ENCODE measurements at regions not wholly inside any gene's neighbourhood (a gene's known extent, or its start where the extent isn't known, plus 50 kb on each side); places are given as distances from the start of the nearest gene placed in this dataset.

GRCh38 chr6:21404577-21404976, 189.0 kb upstream of the SOX4 start:
- H3K79me2 ChIP-seq (ENCODE audit: control insufficient read depth, insufficient read depth, low read length), result no peaks in the 10 kb centered on the region
- no peaks in the 10 kb centered on the region for H4K20me1 ChIP-seq (ENCODE audit: control insufficient read depth, extremely low read depth, insufficient read depth, low read length)
- H3K4me1 ChIP-seq (ENCODE audit: control insufficient read depth, extremely low read depth, insufficient read depth, low read length), result no peaks in the 10 kb centered on the region
- no peaks in the 10 kb centered on the region for H3K36me3 ChIP-seq (ENCODE audit: control insufficient read depth, insufficient read depth, low read length)
- H3K9ac ChIP-seq (ENCODE audit: insufficient read depth, low read length), result no peak overlapping the region
- TF ChIP-seq EZH2 (IDR thresholded peaks at IDR 0.05; ENCODE audit: low read length, missing control alignments) (no peak), CTCF (conservative IDR thresholded peaks at IDR 0.05 in 1 of 2, IDR thresholded peaks at IDR 0.05 in 1 of 2; ENCODE audit: low read depth in 1 of 2, low read length in 2 of 2) (no peak)
- no peak overlapping the region for H3K27ac ChIP-seq (ENCODE audit: insufficient read depth, low read length)
- DNase-seq (ENCODE audit: low read depth in 2 of 2), result no peak
- H3K4me2 ChIP-seq (ENCODE audit: extremely low read depth, insufficient read depth, low read length), result no peak overlapping the region
- H2AFZ ChIP-seq (ENCODE audit: low read length), result no peak overlapping the region
- H3K27me3 ChIP-seq (ENCODE audit: control insufficient read depth, insufficient read depth, low read length), result no peaks in the 10 kb centered on the region
- no peaks in the 10 kb centered on the region for H3K9me3 ChIP-seq (ENCODE audit: control insufficient read depth, insufficient read depth, low read depth, low read length)
- H3K4me3 ChIP-seq (replicated peaks in 1 of 4; ENCODE audit: control extremely low read depth in 1 of 4, insufficient read depth in 1 of 4, low read depth in 3 of 4, low read length in 4 of 4), result no peak overlapping the region

GRCh38 chr6:21406316-21406715, 187.2 kb upstream of the SOX4 start:
- no peak overlapping the region for H3K9ac ChIP-seq (ENCODE audit: insufficient read depth, low read length)
- no peak overlapping the region for H3K4me2 ChIP-seq (ENCODE audit: extremely low read depth, insufficient read depth, low read length)
- no peaks in the 10 kb centered on the region for H3K27me3 ChIP-seq (ENCODE audit: control insufficient read depth, insufficient read depth, low read length)
- H4K20me1 ChIP-seq (ENCODE audit: control insufficient read depth, extremely low read depth, insufficient read depth, low read length), result no peaks in the 10 kb centered on the region
- H3K27ac ChIP-seq (ENCODE audit: insufficient read depth, low read length), result no peak overlapping the region
- no peak overlapping the region for H3K4me3 ChIP-seq (replicated peaks in 1 of 4; ENCODE audit: control extremely low read depth in 1 of 4, insufficient read depth in 1 of 4, low read depth in 3 of 4, low read length in 4 of 4)
- no peak overlapping the region for H2AFZ ChIP-seq (ENCODE audit: low read length)
- H3K79me2 ChIP-seq (ENCODE audit: control insufficient read depth, insufficient read depth, low read length), result no peaks in the 10 kb centered on the region
- no peaks in the 10 kb centered on the region for H3K4me1 ChIP-seq (ENCODE audit: control insufficient read depth, extremely low read depth, insufficient read depth, low read length)
- H3K36me3 ChIP-seq (ENCODE audit: control insufficient read depth, insufficient read depth, low read length), result no peaks in the 10 kb centered on the region
- no peak for DNase-seq (ENCODE audit: low read depth in 2 of 2)
- no peaks in the 10 kb centered on the region for H3K9me3 ChIP-seq (ENCODE audit: control insufficient read depth, insufficient read depth, low read depth, low read length)
- TF ChIP-seq CTCF (conservative IDR thresholded peaks at IDR 0.05 in 1 of 2, IDR thresholded peaks at IDR 0.05 in 1 of 2; ENCODE audit: low read depth in 1 of 2, low read length in 2 of 2) (no peak), EZH2 (IDR thresholded peaks at IDR 0.05; ENCODE audit: low read length, missing control alignments) (no peak)

- no peak for TF ChIP-seq EZH2 (IDR thresholded peaks at IDR 0.05; ENCODE audit: low read length, missing control alignments)
- TF ChIP-seq CTCF (conservative IDR thresholded peaks at IDR 0.05 in 1 of 2, IDR thresholded peaks at IDR 0.05 in 1 of 2; ENCODE audit: low read depth in 1 of 2, low read length in 2 of 2), result no peak
- no peak overlapping the region for H3K27ac ChIP-seq (ENCODE audit: insufficient read depth, low read length)
These were observed 184.3 kb upstream of the SOX4 start for GRCh38 chr6:21409231-21409630.

More at GRCh38 chr6:21409231-21409630, 184.3 kb upstream of the SOX4 start:
- H2AFZ ChIP-seq (ENCODE audit: low read length), result no peak overlapping the region
- no peaks in the 10 kb centered on the region for H3K9me3 ChIP-seq (ENCODE audit: control insufficient read depth, insufficient read depth, low read depth, low read length)
- H3K79me2 ChIP-seq (ENCODE audit: control insufficient read depth, insufficient read depth, low read length), result no peaks in the 10 kb centered on the region
- no peak overlapping the region for H3K9ac ChIP-seq (ENCODE audit: insufficient read depth, low read length)
- no peaks in the 10 kb centered on the region for H3K36me3 ChIP-seq (ENCODE audit: control insufficient read depth, insufficient read depth, low read length)
- no peaks in the 10 kb centered on the region for H3K27me3 ChIP-seq (ENCODE audit: control insufficient read depth, insufficient read depth, low read length)
- no peaks in the 10 kb centered on the region for H3K4me1 ChIP-seq (ENCODE audit: control insufficient read depth, extremely low read depth, insufficient read depth, low read length)
- no peak overlapping the region for H3K4me3 ChIP-seq (replicated peaks in 1 of 4; ENCODE audit: control extremely low read depth in 1 of 4, insufficient read depth in 1 of 4, low read depth in 3 of 4, low read length in 4 of 4)
- H3K4me2 ChIP-seq (ENCODE audit: extremely low read depth, insufficient read depth, low read length), result no peak overlapping the region
- DNase-seq (ENCODE audit: low read depth in 2 of 2), result no peak
- H4K20me1 ChIP-seq (ENCODE audit: control insufficient read depth, extremely low read depth, insufficient read depth, low read length), result no peaks in the 10 kb centered on the region

Measured in fibroblast of lung (primary cell).